SK-N-SH (cell line): ENCODE measurements at regions not wholly inside any gene's neighbourhood (a gene's known extent, or its start where the extent isn't known, plus 50 kb on each side); places are given as distances from the start of the nearest gene placed in this dataset.

Experiments used
- CTCF ChIA-PET: fragments of 300-600, 350-600 bp; formaldehyde crosslinking; extraction: SDS; loops from one replicate; lab custom pipeline; 2021; lab: Yijun Ruan, JAX
- POLR2A ChIA-PET: fragments of 350-600 bp; sonication (Branson Sonifier 250); formaldehyde crosslinking; extraction: SDS; loops from one replicate; lab custom pipeline; 2020; ENCODE audit warnings: antibody characterized with exemption, inconsistent platforms; lab: Yijun Ruan, JAX
- DNase-seq: peaks from one replicate; pipeline ENCODE4 v3.0.0; 2012
- H2AFZ ChIP-seq: fragments of 200-600 bp; sonication (generic); 2 replicates; pipeline ENCODE4 v1.8.1; 2016; ENCODE audit warnings: antibody characterized with exemption, mild to moderate bottlenecking, low read depth
- H3F3A ChIP-seq: fragments of 200-600 bp; sonication (generic); replicated peaks from 2 replicates; pipeline ENCODE3; 2016; ENCODE audit warnings: antibody characterized with exemption, mild to moderate bottlenecking; ENCODE audit not compliant: insufficient read depth
- H3K27ac ChIP-seq, 2 experiments: fragments of 200-500 bp in 1 of 2; fragments of 200-600 bp in 1 of 2; sonication (Bioruptor generic) in 1 of 2; sonication (generic), shearing (Covaris generic) in 1 of 2; 2 replicates each; pipeline versions ENCODE4 v1.5.1 to v1.6.1; 2014 to 2016; ENCODE audit warnings: low read depth in 2 of 2, inconsistent platforms in 1 of 2, low read length in 1 of 2, mild to moderate bottlenecking in 1 of 2, mixed read lengths in 1 of 2
- H3K27me3 ChIP-seq: fragments of 200-600 bp; sonication (generic), shearing (Covaris generic); 2 replicates; pipeline ENCODE4 v1.6.1; 2016; ENCODE audit warnings: mixed run types; ENCODE audit not compliant: insufficient read depth
- H3K36me3 ChIP-seq, 2 experiments: fragments of 200-500 bp in 1 of 2; fragments of 200-600 bp in 1 of 2; sonication (Bioruptor generic) in 1 of 2; sonication (generic) in 1 of 2; replicated peaks in 1 of 2; 2 replicates each; pipeline versions ENCODE3 to v1.5.1; 2014 to 2016; ENCODE audit warnings: low read length in 1 of 2, mild to moderate bottlenecking in 1 of 2; ENCODE audit not compliant: insufficient read depth in 2 of 2, control insufficient read depth in 1 of 2
- H3K4me1 ChIP-seq, 2 experiments: fragments of 200-500 bp in 1 of 2; fragments of 200-600 bp in 1 of 2; sonication (Bioruptor generic) in 1 of 2; sonication (generic), shearing (Covaris generic) in 1 of 2; 2 replicates each; pipeline versions ENCODE4 v1.5.1 to v1.6.1; 2014 to 2016; ENCODE audit warnings: low read depth in 1 of 2, low read length in 1 of 2, mixed run types in 1 of 2; ENCODE audit not compliant: insufficient read depth in 2 of 2, control insufficient read depth in 1 of 2
- H3K4me2 ChIP-seq: fragments of 200-600 bp; sonication (generic), shearing (Covaris generic); 2 replicates; pipeline ENCODE4 v1.6.1; 2017; ENCODE audit warnings: mixed run types
- H3K4me3 ChIP-seq, 2 experiments: fragments of 200-500 bp in 1 of 2; fragments of 200-600 bp in 1 of 2; sonication (Bioruptor generic) in 1 of 2; sonication (generic), shearing (Covaris generic) in 1 of 2; 2 replicates each; pipeline versions ENCODE4 v1.5.1 to v1.8.1; 2014 to 2016; ENCODE audit warnings: low read depth in 2 of 2, inconsistent platforms in 1 of 2, low read length in 1 of 2, mild to moderate bottlenecking in 1 of 2, mixed read lengths in 1 of 2, moderate library complexity in 1 of 2
- H3K79me2 ChIP-seq: fragments of 200-600 bp; sonication (generic); 2 replicates; pipeline ENCODE4 v1.8.1; 2017; ENCODE audit warnings: mild to moderate bottlenecking; ENCODE audit not compliant: insufficient read depth
- H3K9ac ChIP-seq: fragments of 200-600 bp; sonication (generic); 2 replicates; pipeline ENCODE4 v1.6.1; 2017; ENCODE audit warnings: mixed run types
- H3K9me2 ChIP-seq: fragments of 200-600 bp; sonication (generic); 2 replicates; pipeline ENCODE4 v1.6.1; 2017; ENCODE audit warnings: mixed run types
- H3K9me3 ChIP-seq: fragments of 200-600 bp; sonication (generic); 2 replicates; pipeline ENCODE4 v1.6.1; 2017; ENCODE audit warnings: mixed run types, mild to moderate bottlenecking, moderate library complexity
- H4K20me1 ChIP-seq: fragments of 200-600 bp; sonication (generic); 2 replicates; pipeline ENCODE4 v1.6.1; 2017; ENCODE audit warnings: mild to moderate bottlenecking, mixed run types; ENCODE audit not compliant: insufficient read depth
- CHD2 ChIP-seq: fragments of 150-350 bp; IDR thresholded peaks from 2 replicates; pipeline ENCODE4 v1.6.1; 2018; ENCODE audit warnings: low read length; ENCODE audit not compliant: partially characterized antibody
- CTCF ChIP-seq: fragments of 200-600 bp; sonication (generic); IDR thresholded peaks from 2 replicates; pipeline ENCODE4 v1.6.1; 2017; ENCODE audit warnings: antibody characterized with exemption, mild to moderate bottlenecking, moderate library complexity
- ELF1 ChIP-seq: IDR thresholded peaks from 2 replicates; pipeline ENCODE4 v1.4.0; 2012
- EP300 ChIP-seq, 2 experiments: IDR thresholded peaks; 2 replicates each; pipeline versions ENCODE4 v1.4.0 to v1.6.1; 2012; ENCODE audit warnings: borderline replicate concordance in 1 of 2, low read depth in 1 of 2, low read length in 1 of 2
- FOSL2 ChIP-seq: IDR thresholded peaks from 2 replicates; pipeline ENCODE4 v1.4.0; 2012; ENCODE audit warnings: low read depth, mild to moderate bottlenecking, moderate library complexity, borderline replicate concordance
- FOXJ3 ChIP-seq: sonication (generic); formaldehyde crosslinking; IDR thresholded peaks from 2 replicates; pipeline ENCODE4 v1.5.1; 2020; ENCODE audit warnings: mild to moderate bottlenecking, missing genetic modification reagents
- FOXM1 ChIP-seq: IDR thresholded peaks from 2 replicates; pipeline ENCODE4 v1.4.0; 2012; ENCODE audit warnings: low read depth, mild to moderate bottlenecking
- GABPA ChIP-seq: IDR thresholded peaks from 2 replicates; pipeline ENCODE4 v1.4.0; 2012; ENCODE audit warnings: low read depth, mild to moderate bottlenecking
- GATA2 ChIP-seq: sonication (generic); formaldehyde crosslinking; IDR thresholded peaks from 2 replicates; pipeline ENCODE4 v1.5.0; 2020; ENCODE audit warnings: mild to moderate bottlenecking, missing genetic modification reagents
- MAX ChIP-seq: IDR thresholded peaks from 2 replicates; pipeline ENCODE4 v1.4.0; 2012; ENCODE audit warnings: low read depth
- MXI1 ChIP-seq: IDR thresholded peaks from 2 replicates; pipeline ENCODE4 v1.6.1; 2012; ENCODE audit warnings: mild to moderate bottlenecking, low read depth, low read length, improper control_type of control experiment
- NFIC ChIP-seq: IDR thresholded peaks from 2 replicates; pipeline ENCODE4 v1.4.0; 2012; ENCODE audit warnings: borderline replicate concordance
- NRF1 ChIP-seq: IDR thresholded peaks from 2 replicates; pipeline ENCODE4 v1.6.1; 2012; ENCODE audit warnings: low read depth, mild to moderate bottlenecking, low read length
- PBX3 ChIP-seq: IDR thresholded peaks from 2 replicates; pipeline ENCODE4; 2012
- RAD21 ChIP-seq: IDR thresholded peaks from 2 replicates; pipeline ENCODE4 v1.6.1; 2012; ENCODE audit warnings: mild to moderate bottlenecking, low read length
- RFX5 ChIP-seq: IDR thresholded peaks from 2 replicates; pipeline ENCODE4 v1.6.1; 2012; ENCODE audit warnings: mild to moderate bottlenecking, improper control_type of control experiment, low read length
- SIN3A ChIP-seq: IDR thresholded peaks from 2 replicates; pipeline ENCODE4 v1.6.1; 2012; ENCODE audit warnings: low read depth, mild to moderate bottlenecking, low read length, moderate library complexity, borderline replicate concordance
- SMC3 ChIP-seq: IDR thresholded peaks from 2 replicates; pipeline ENCODE4 v1.6.1; 2012; ENCODE audit warnings: low read depth, low read length, improper control_type of control experiment
- USF1 ChIP-seq: IDR thresholded peaks from 2 replicates; pipeline ENCODE4 v1.4.0; 2012; ENCODE audit warnings: low read depth, borderline replicate concordance
- USF2 ChIP-seq: fragments of 150-350 bp; IDR thresholded peaks from 2 replicates; pipeline ENCODE4 v1.6.1; 2017; ENCODE audit warnings: antibody characterized with exemption, low read length, low read depth, borderline replicate concordance
- YY1 ChIP-seq: IDR thresholded peaks from 2 replicates; pipeline ENCODE4 v1.4.0; 2012; ENCODE audit warnings: low read depth, mild to moderate bottlenecking
- whole genome bisulfite sequencing: methylation state at CpG from one replicate; pipeline ENCODE4 v1.1.6; 2017; ENCODE audit warnings: low lambda C conversion rate; 5-methylcytosine and 5-hydroxymethylcytosine counted together

- Histone ChIP-seq H3K79me2 (no peaks in the 10 kb centered on the region), H3K4me3 (no peak overlapping the region), H2AFZ (no peak overlapping the region), H3K9me2 (no peaks in the 10 kb centered on the region), H3K27me3 (no peaks in the 10 kb centered on the region), H4K20me1 (no peaks in the 10 kb centered on the region), H3K36me3 (no peaks in the 10 kb centered on the region), H3K27ac (no peak overlapping the region), H3K9ac (no peak overlapping the region), H3K4me2 (no peak overlapping the region), H3K4me1 (peaks cover 0 to 2% of the 10 kb centered on the region in 2 experiments; a peak in 2 of 4 replicates), H3K9me3 (no peaks in the 10 kb centered on the region; the same call in 1 of the 2 replicates), H3F3A (no peaks in the 10 kb centered on the region)
- 68% methylated on average over 2 of the region's 2 CpGs for WGBS
- ChIA-PET POLR2A (no interaction called here), CTCF (no interaction called here)
- TF ChIP-seq SMC3 (no peak), MXI1 (no peak), RAD21 (no peak), MAX (no peak), YY1 (no peak), GABPA (no peak), ELF1 (no peak), SIN3A (no peak), PBX3 (no peak), FOXJ3 (CRISPR knock-in tag) (no peak), NRF1 (no peak), FOXM1 (no peak)
- no peak for DNase-seq
These were observed 643.9 kb upstream of the ZNF608 start for GRCh38 chr5:125390326-125390725.

- H2AFZ ChIP-seq: no peak overlapping the region
- no peak overlapping the region for H3K27ac ChIP-seq
- H3K4me3 ChIP-seq: no peak overlapping the region
- CTCF ChIA-PET: no interaction called here
- no peak overlapping the region for H3K4me2 ChIP-seq
- no peaks in the 10 kb centered on the region for H3F3A ChIP-seq
- H4K20me1 ChIP-seq: no peaks in the 10 kb centered on the region
- DNase-seq: no peak
- H3K9ac ChIP-seq: no peak overlapping the region
- no peaks in the 10 kb centered on the region for H3K79me2 ChIP-seq
- H3K27me3 ChIP-seq: no peaks in the 10 kb centered on the region
- H3K36me3 ChIP-seq: no peaks in the 10 kb centered on the region
- no peaks in the 10 kb centered on the region; a peak in 1 of 4 replicates for H3K4me1 ChIP-seq
- POLR2A ChIA-PET: no interaction called here
- H3K9me3 ChIP-seq: no peaks in the 10 kb centered on the region
- H3K9me2 ChIP-seq: no peaks in the 10 kb centered on the region
- TF ChIP-seq GATA2: no peak
- TF ChIP-seq USF1: no peak
- TF ChIP-seq NFIC: no peak
- TF ChIP-seq USF2: no peak
- TF ChIP-seq MAX: no peak
- no peak for TF ChIP-seq EP300 (IDR thresholded peaks at IDR 0.05; ENCODE audit: borderline replicate concordance in 1 of 2, low read depth in 1 of 2, low read length in 1 of 2)
- no peak for TF ChIP-seq CTCF
- no peak for TF ChIP-seq FOSL2
- no peak for TF ChIP-seq CHD2
- no peak for TF ChIP-seq FOXJ3 (CRISPR knock-in tag)
- TF ChIP-seq PBX3: no peak
- TF ChIP-seq RAD21: no peak
- no peak for TF ChIP-seq GABPA
- TF ChIP-seq NRF1: no peak
- no peak for TF ChIP-seq RFX5
These were observed 646.9 kb upstream of the ZNF608 start for GRCh38 chr5:125393221-125393815.
